ENCODE measurements at regions not wholly inside any gene's neighbourhood (a gene's known extent, or its start where the extent isn't known, plus 50 kb on each side); places are given as distances from the start of the nearest gene placed in this dataset.

DNA sequence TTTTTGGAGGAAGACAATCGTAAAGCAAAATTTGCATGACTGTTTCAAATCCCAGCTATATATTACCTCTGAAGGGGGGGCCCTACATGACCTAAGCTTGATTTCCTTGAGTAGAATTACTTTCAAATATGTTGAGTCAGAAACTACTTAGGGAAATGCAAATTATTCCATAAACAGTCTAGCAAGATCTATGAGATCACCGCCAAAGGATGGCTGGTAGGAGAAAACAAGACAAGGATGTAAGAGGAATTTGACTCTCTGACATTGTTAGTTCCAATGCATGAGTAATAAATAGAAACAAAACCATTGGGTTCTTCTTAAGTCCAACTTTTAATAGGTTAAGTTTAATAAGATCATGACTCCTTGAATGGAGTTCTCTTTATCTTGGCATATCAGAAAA lies 561.4 kb downstream of the CDY2B start:
- TF ChIP-seq, protein P1, sequence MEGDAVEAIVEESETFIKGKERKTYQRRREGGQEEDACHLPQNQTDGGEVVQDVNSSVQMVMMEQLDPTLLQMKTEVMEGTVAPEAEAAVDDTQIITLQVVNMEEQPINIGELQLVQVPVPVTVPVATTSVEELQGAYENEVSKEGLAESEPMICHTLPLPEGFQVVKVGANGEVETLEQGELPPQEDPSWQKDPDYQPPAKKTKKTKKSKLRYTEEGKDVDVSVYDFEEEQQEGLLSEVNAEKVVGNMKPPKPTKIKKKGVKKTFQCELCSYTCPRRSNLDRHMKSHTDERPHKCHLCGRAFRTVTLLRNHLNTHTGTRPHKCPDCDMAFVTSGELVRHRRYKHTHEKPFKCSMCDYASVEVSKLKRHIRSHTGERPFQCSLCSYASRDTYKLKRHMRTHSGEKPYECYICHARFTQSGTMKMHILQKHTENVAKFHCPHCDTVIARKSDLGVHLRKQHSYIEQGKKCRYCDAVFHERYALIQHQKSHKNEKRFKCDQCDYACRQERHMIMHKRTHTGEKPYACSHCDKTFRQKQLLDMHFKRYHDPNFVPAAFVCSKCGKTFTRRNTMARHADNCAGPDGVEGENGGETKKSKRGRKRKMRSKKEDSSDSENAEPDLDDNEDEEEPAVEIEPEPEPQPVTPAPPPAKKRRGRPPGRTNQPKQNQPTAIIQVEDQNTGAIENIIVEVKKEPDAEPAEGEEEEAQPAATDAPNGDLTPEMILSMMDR (IDR thresholded peaks at IDR 0.05; ENCODE audit: low read depth, low read length, missing input control): no peak
- no peak for TF ChIP-seq SP1 (IDR thresholded peaks at IDR 0.05)
- no peak for TF ChIP-seq JUND (IDR thresholded peaks at IDR 0.05)

Measured in liver (tissue), 3 donors.